ENCODE measurements at regions not wholly inside any gene's neighbourhood (a gene's known extent, or its start where the extent isn't known, plus 50 kb on each side); places are given as distances from the start of the nearest gene placed in this dataset.

DNA sequence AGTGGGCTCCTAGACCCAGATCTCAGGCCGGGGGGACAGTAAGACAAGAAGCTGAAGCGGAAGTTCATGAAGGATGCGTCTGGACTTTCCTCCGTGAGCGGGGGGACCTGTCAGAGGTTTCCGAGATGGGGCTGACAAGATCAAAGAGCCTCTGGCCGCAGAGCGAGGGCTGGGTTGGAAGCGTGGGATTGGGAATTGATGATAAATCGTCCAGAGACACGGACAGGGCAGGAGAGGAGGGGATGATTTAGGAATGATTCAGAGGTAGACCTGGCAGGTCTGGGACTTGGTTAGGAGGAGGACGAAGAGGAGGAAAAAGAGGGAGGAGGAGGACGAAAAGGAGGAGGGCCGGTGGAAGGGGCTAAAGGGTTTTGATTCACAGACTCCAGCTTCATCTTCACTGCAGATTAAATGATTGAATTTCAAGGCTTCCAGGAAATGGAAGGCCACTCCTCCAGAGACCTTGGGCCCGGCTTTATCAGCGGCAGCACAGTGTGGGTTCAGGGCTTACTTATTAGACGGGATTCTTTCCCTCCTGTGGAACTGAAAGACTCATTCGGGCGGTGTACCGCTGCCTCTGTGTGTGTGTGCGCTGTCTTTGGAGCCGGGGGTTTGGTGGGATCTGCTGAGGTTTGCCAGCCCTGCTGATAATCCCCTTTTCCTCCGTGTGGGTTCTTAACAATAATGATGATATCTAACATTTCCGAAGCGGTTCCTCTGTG is 85.7 kb upstream of the SLC45A1 start:
- TF ChIP-seq, protein P1, sequence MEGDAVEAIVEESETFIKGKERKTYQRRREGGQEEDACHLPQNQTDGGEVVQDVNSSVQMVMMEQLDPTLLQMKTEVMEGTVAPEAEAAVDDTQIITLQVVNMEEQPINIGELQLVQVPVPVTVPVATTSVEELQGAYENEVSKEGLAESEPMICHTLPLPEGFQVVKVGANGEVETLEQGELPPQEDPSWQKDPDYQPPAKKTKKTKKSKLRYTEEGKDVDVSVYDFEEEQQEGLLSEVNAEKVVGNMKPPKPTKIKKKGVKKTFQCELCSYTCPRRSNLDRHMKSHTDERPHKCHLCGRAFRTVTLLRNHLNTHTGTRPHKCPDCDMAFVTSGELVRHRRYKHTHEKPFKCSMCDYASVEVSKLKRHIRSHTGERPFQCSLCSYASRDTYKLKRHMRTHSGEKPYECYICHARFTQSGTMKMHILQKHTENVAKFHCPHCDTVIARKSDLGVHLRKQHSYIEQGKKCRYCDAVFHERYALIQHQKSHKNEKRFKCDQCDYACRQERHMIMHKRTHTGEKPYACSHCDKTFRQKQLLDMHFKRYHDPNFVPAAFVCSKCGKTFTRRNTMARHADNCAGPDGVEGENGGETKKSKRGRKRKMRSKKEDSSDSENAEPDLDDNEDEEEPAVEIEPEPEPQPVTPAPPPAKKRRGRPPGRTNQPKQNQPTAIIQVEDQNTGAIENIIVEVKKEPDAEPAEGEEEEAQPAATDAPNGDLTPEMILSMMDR (conservative IDR thresholded peaks at IDR 0.05 in 1 of 2, IDR thresholded peaks at IDR 0.05 in 1 of 2; ENCODE audit: low read depth in 1 of 2, low read length in 2 of 2) = no peak
- TF ChIP-seq EZH2 (IDR thresholded peaks at IDR 0.05; ENCODE audit: low read length, missing control alignments) = no peak
